HG02970 (cell line): ENCODE measurements at regions not wholly inside any gene's neighbourhood (a gene's known extent, or its start where the extent isn't known, plus 50 kb on each side); places are given as distances from the start of the nearest gene placed in this dataset.
"Not testable (repeated sequence)": the region's sequence is repeated elsewhere in the genome, so short reads cannot be mapped to it uniquely, and the experiment has no call there.

Experiments
- ATAC-seq: cut with Tn5 transposase; IDR thresholded peaks from one replicate; pipeline ENCODE4 v1.9.1; 2021; ENCODE audit warnings: mild to moderate bottlenecking, moderate library complexity, moderate number of reproducible peaks; ENCODE audit not compliant: unreplicated experiment, low FRiP score

DNA sequence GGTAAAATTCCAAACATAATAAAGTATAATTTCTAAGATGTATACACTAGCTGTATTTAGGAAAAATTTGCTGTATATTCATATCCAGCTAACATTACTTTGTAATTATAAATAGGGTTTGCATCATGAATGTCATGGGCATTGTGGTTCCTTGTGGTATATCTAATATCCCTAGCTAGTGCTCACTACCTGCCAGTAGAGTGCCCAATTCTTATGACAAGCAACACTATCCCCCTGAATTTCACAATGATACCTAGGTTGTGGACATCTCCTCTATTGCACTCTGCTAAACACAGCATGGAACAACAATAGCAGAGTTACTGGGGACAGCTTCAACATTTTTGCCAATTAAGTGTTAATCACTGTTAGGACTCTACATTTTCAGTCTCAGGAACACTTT, 1656.5 kb downstream of the EFNA5 start:
- ATAC-seq = no peak

- ATAC-seq = no peak
Measured at GRCh38 chr5:106006242-106006641, 1664.5 kb downstream of the EFNA5 start.

GRCh38 chr5:105998991-105999390, 1671.7 kb downstream of the EFNA5 start:
- ATAC-seq = not testable (repeated sequence)

- no peak for ATAC-seq
Measured at GRCh38 chr5:105993027-105993426, 1677.7 kb downstream of the EFNA5 start.

- no peak for ATAC-seq
Measured at GRCh38 chr5:105982526-105982925, 1688.2 kb downstream of the EFNA5 start.

DNA sequence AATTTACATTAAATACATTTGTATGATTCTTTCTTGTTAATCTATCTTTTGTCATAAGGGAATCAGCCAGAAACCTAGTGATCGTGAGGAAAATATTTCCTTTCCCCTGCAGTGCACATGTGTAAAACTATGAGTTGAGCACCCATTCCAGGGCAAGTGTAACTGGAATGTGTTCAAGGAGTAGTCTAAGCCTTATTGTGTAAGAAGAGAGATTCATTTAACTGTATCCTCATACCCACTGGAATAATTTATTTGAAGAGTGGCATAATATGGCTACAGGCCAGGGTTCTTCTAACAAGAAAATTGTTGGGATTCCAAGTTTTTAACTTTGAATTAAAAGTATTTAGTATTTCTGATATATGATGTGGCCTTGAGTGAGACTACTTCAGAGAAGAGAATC, 1692.7 kb downstream of the EFNA5 start:
- no peak for ATAC-seq

GRCh38 chr5:105977163-105977562, 1693.6 kb downstream of the EFNA5 start:
- ATAC-seq = no peak

DNA sequence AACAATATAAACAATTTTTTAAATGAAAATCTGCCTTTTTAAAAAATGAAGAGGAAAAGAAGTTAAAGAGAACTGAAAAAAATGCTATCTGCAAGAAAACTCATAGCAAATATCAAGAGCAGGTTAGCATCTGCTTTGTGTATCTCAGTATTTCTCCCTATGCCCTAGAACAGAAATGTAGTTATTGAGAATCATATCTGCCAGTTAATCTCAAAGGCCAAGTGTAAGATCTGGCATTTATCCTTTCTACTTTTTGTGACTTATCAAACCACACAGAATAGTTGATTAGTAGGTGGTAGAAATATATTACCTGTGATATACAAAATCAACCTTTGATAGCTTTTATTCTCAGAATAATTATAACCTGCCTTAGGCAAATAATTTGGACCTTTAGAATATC, 1699.8 kb downstream of the EFNA5 start:
- no peak for ATAC-seq

DNA sequence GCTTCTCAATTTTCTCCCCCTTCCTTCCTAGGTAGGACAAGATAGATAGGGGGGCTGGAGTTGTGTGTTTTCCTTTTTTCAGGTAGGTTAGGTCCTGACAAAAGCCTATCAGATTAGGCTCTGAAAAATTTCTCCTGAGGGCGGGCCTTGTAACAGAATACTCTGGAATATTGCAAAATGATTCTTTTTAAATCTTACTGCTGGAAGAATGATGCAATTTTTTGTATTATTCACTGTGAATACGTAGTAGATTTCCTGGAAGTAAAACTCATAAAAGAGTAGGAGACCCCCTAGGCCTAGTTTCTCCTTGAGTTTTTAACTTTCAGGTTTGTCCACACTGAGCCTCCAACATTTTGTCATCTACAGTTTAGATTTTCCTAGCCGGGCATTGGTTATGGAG, 1701.8 kb downstream of the EFNA5 start:
- no peak for ATAC-seq

GRCh38 chr5:105963696-105964255, 1707.0 kb downstream of the EFNA5 start:
- no peak for ATAC-seq

- ATAC-seq = no peak
Measured at GRCh38 chr5:105961572-105961971, 1709.2 kb downstream of the EFNA5 start.

GRCh38 chr5:105956456-105957196, 1714.1 kb downstream of the EFNA5 start:
- ATAC-seq = no peak

DNA sequence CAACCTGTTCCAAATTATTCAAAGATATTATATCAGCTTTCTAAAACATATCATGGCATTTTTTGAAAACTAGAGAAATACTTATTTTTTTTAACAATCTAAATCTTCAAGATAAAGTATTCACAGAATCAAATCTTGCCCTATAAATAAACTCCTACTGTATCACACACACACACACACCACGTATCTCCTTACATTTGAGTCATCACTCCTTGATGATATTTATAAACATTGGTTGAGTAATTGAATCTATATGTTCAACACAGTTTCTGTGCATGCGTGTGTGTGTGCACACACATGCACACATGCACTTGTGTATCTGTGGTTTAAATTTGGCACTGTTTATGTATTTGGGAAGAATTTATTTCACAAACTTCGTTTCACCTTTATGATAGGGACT, 1716.4 kb downstream of the EFNA5 start:
- no peak for ATAC-seq

- no peak for ATAC-seq
Measured at GRCh38 chr5:105953616-105954015, 1717.1 kb downstream of the EFNA5 start.

DNA sequence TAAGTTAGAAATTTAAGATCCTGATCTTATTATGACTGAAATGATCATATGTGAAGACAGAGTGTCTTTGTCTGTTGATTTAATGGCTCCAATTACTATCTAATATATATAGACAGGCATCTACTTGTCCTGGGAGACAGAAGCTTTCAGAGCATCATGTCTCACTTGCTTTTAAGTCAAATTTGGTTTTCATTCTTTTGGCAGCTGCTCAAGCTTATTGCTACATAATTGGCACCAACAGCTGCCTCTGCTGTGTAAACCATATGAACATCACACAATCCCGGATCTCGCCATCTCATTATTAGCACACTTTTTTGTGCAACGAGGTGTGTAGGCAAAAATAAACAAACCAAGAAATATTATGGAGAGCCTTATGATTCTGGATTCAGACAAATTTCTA, 1717.9 kb downstream of the EFNA5 start:
- ATAC-seq = no peak

DNA sequence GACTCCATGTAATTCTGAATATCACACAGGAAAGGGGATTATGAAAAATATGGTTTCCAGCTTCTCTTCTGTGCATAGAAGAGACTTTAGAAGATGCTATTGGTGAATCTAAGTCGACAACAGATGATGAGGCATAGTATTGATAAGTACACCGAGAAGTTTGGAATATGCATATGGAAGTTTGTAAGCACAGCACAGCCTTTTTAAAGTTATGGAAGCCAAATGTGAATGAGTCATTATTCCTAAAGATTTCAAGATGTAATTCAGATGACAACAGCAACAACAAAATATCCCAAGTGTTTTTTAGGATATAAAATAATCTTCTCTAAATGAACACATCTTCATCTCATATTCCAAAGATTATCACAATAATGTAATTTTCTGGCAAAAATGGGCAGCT, 1723.3 kb downstream of the EFNA5 start:
- ATAC-seq = no peak

DNA sequence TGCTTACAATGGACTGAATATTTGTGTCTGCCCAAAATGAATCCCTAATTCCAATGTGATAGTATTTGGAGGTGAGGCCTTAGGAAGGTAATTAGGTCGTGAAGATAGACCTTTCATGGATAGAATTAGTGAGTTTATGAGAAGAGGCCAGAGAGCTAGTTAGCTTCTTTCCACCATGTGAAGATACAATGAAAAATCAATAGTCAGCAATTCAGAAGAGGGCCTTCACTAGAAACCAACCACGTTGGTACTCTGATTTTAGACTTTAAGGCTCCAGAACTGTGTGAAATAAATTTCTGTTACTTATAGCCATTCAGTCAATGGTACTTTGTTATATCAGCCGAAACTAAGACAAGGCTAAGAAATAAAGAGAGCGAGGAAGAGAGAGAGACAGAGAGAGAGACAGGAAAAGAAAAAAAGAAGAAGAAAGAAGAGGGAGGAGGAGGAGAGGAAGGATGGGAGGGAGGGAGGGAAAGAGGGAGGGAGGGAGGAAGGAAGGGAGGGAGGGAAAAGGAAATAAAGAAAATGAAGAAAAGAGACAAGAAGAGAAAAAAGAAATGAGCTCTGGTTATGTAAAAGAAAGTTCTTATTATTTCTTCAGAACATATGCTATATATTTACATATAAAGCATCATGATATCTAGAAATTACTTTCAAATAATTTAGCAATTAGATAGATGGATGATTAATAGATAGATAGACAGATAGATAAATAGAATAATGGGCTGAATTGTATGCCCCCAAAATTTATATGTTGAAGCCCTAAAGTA, 1725.3 kb downstream of the EFNA5 start:
- no peak for ATAC-seq

DNA sequence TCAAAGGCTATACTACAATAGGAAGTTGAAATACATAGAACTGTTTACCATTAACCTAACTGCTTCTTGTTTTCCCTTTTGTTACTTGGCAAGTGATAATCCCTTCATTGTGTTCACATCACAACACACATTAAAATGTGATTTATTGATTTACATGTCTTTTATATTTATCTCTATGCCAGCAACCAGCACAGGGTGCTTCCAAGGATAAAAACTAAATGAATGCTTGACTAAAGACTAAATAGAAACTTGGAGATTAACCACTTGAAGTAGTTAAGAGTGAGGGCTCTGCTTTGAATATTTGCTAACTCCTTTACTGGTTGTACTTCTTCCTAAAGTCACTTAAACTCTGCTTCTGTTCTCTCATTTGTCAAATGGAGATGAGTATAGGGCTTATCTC, 1730.6 kb downstream of the EFNA5 start:
- ATAC-seq = no peak

GRCh38 chr5:105934171-105934570, 1736.6 kb downstream of the EFNA5 start:
- no peak for ATAC-seq

DNA sequence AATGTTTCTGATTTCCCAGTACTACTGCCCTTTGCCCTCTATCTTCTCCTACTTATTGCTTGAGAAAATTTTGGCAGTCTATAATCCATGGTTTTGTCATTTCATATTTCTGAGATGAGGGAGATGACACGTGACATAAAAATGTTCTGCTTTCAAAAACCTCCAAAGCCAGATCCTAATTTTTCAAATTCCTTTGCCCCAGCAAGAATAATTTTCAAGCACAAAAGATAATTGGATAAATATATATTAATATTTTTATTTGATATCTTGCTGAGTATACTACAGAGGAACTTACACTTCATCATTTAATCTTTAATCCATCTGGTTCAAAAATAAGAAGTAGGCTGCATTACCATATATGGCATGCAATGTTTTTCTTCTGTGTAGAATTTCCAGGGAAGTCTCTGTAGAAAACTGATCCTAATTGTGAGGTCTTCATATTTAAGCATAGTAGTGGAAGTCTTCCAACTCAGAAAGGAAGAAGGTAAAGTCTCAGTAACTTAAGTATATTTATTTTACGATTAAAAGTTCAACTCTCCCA, 1738.8 kb downstream of the EFNA5 start:
- no peak for ATAC-seq

DNA sequence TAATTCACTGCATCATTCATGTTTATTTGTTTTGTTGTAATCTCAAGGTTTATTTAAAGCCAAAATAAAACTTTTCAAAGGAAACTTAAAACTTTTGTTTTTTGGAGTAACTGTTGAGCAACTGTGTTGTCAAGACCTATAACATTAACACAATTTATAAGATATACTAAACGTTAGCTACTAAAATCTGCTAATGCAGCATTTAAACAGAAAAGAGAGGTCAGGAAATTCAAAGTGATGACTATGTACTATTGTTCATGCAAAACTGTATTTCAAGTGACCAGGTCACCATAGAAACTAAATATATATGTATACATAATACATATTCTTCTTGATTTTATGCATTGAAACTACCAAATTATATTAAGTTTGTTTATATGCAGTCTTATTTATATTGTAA, 1740.9 kb downstream of the EFNA5 start:
- ATAC-seq = no peak
